Vagina (tissue), 2 donors: ENCODE measurements at regions not wholly inside any gene's neighbourhood (a gene's known extent, or its start where the extent isn't known, plus 50 kb on each side); places are given as distances from the start of the nearest gene placed in this dataset.

Source experiments
- DNase-seq, 2 donors: peaks; one replicate each; pipeline ENCODE4 v3.0.0-alpha.2; 2017; ENCODE audit errors: extremely low spot score in 2 of 2
- H3K27ac ChIP-seq: fragments of 200-600 bp; sonication (generic); one replicate; pipeline ENCODE4 v1.5.1; 2019
- H3K27me3 ChIP-seq: fragments of 200-600 bp; sonication (generic); one replicate; pipeline ENCODE4 v1.5.1; 2019
- H3K36me3 ChIP-seq, 2 donors: fragments of 200-600 bp; sonication (generic); one replicate each; pipeline ENCODE4 v1.5.1; 2017 to 2019
- H3K4me1 ChIP-seq: fragments of 200-600 bp; sonication (generic); one replicate; pipeline ENCODE4 v1.5.1; 2019
- H3K4me3 ChIP-seq, 2 donors: fragments of 200-600 bp; sonication (generic); 1 replicate in 1 of 2; 2 replicates in 1 of 2; pipeline ENCODE4 v1.5.1; 2016 to 2019
- H3K9me3 ChIP-seq: fragments of 200-600 bp; sonication (generic); one replicate; pipeline ENCODE4 v1.5.1; 2019
- CTCF ChIP-seq, 3 experiments: fragments of 450-650 bp in 2 of 3; fragments of 200-600 bp in 1 of 3; sonication (generic) in 1 of 3; IDR thresholded peaks; one replicate each; pipeline ENCODE4 v1.5.1; 2017 to 2019; ENCODE audit warnings: antibody characterized with exemption in 3 of 3, mild to moderate bottlenecking in 2 of 3, moderate library complexity in 2 of 3
- POLR2A ChIP-seq, 2 donors: fragments of 450-650 bp; IDR thresholded peaks; one replicate each; pipeline ENCODE4 v1.6.1; 2017; ENCODE audit warnings: antibody characterized with exemption in 2 of 2, mild to moderate bottlenecking in 2 of 2, moderate library complexity in 2 of 2
- POLR2AphosphoS5 ChIP-seq, 2 donors: sonication (generic); formaldehyde crosslinking; IDR thresholded peaks; one replicate each; pipeline ENCODE4 v1.9.0; 2017; ENCODE audit warnings: antibody characterized with exemption in 2 of 2, mild to moderate bottlenecking in 2 of 2, low read depth in 1 of 2; ENCODE audit not compliant: insufficient read depth in 1 of 2
- intact Hi-C: fragments of 100-400 bp; cut with DNase I; formaldehyde crosslinking; loops from one replicate; pipeline ENCODE4 v1.15.1; 2023

DNA sequence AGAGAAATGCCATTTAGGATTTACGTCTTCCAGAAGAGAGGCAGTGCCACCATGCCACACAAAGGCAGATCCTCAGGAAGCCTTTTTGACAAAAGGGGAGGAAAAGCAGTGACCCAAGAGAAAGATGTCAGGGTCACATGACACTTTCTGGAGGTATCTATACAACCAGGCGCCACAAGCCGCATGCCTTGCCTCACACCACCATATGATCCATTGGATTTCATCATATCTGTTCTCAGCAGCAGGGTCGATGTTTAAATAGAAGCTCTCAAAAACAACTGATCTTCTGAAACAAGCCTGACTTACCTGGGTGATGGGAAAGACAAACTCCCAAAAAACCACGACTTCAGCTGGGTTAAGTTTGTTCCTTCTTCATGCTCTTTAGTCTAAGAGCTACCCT, 52.5 kb upstream of the UNC5B start:
- H3K9me3 ChIP-seq = no peaks in the 10 kb centered on the region
- H3K27me3 ChIP-seq = no peaks in the 10 kb centered on the region
- no peak overlapping the region for H3K4me3 ChIP-seq
- no peak overlapping the region for H3K27ac ChIP-seq
- TF ChIP-seq POLR2AphosphoS5 (IDR thresholded peaks at IDR 0.05; ENCODE audit: insufficient read depth in 1 of 2, low read depth in 1 of 2) (no peak), POLR2A (IDR thresholded peaks at IDR 0.05) (no peak), CTCF (IDR thresholded peaks at IDR 0.05) (no peak)
- no peaks in the 10 kb centered on the region for H3K36me3 ChIP-seq
- H3K4me1 ChIP-seq = no peaks in the 10 kb centered on the region
- intact Hi-C loops = no loop called here
- no peak for DNase-seq

- Histone ChIP-seq H3K36me3 (no peaks in the 10 kb centered on the region), H3K27ac (no peak overlapping the region), H3K27me3 (no peaks in the 10 kb centered on the region), H3K4me1 (no peaks in the 10 kb centered on the region), H3K9me3 (no peaks in the 10 kb centered on the region), H3K4me3 (no peak overlapping the region)
- no peak for DNase-seq
- intact Hi-C loops = no loop called here
- no peak for TF ChIP-seq CTCF (IDR thresholded peaks at IDR 0.05)
- no peak for TF ChIP-seq POLR2AphosphoS5 (IDR thresholded peaks at IDR 0.05; ENCODE audit: insufficient read depth in 1 of 2, low read depth in 1 of 2)
- no peak for TF ChIP-seq POLR2A (IDR thresholded peaks at IDR 0.05)
Measured at GRCh38 chr10:71161425-71161824, 50.9 kb upstream of the UNC5B start.
